Esophagus squamous epithelium (tissue), 5 donors: ENCODE measurements at regions not wholly inside any gene's neighbourhood (a gene's known extent, or its start where the extent isn't known, plus 50 kb on each side); places are given as distances from the start of the nearest gene placed in this dataset.

Experiments
- DNase-seq: peaks from one replicate; lab custom pipeline; 2025; lab: John Stamatoyannopoulos, UW
- H3K27ac ChIP-seq, 4 donors: fragments of 200-600 bp; sonication (generic); one replicate each; pipeline ENCODE4 v1.5.1; 2016 to 2019; ENCODE audit warnings: mild to moderate bottlenecking in 1 of 4
- H3K27me3 ChIP-seq, 4 donors: fragments of 200-600 bp; sonication (generic); 1 replicate in 3 of 4; 2 replicates in 1 of 4; pipeline versions ENCODE4 v1.5.1 to v1.6.0; 2017 to 2021; ENCODE audit warnings: antibody characterized with exemption in 1 of 4
- H3K36me3 ChIP-seq, 3 donors: fragments of 200-600 bp; sonication (generic); one replicate each; pipeline ENCODE4 v1.5.1; 2016 to 2019
- H3K4me1 ChIP-seq, 3 donors: fragments of 200-600 bp; sonication (generic); one replicate each; pipeline ENCODE4 v1.5.1; 2017 to 2019
- H3K4me3 ChIP-seq, 4 donors: fragments of 200-600 bp; sonication (generic); 1 replicate in 3 of 4; 2 replicates in 1 of 4; pipeline ENCODE4 v1.5.1; 2016 to 2019; ENCODE audit warnings: mild to moderate bottlenecking in 2 of 4, moderate library complexity in 1 of 4
- H3K9me3 ChIP-seq, 3 donors: fragments of 200-600 bp; sonication (generic); one replicate each; pipeline ENCODE4 v1.5.1; 2016 to 2019
- POLR2A ChIP-seq, 4 donors: fragments of 450-650 bp; IDR thresholded peaks; one replicate each; pipeline ENCODE4 v1.6.1; 2017; ENCODE audit warnings: antibody characterized with exemption in 4 of 4, mild to moderate bottlenecking in 4 of 4, moderate library complexity in 3 of 4
- WGBS, 2 donors: methylation state at CpG; one replicate each; pipeline ENCODE4 v1.1.5; 2018; 5-methylcytosine and 5-hydroxymethylcytosine counted together
- intact Hi-C: fragments of 100-400 bp; cut with DNase I; formaldehyde crosslinking; loops from one replicate; pipeline ENCODE4 v1.15.0; 2022
- TF ChIP-seq, protein P1 (sequence below), 6 experiments: fragments of 450-650 bp in 4 of 6; fragments of 200-600 bp in 2 of 6; sonication (generic) in 2 of 6; IDR thresholded peaks; one replicate each; pipeline ENCODE4 v1.5.1; 2016 to 2019; ENCODE audit warnings: antibody characterized with exemption in 6 of 6, mild to moderate bottlenecking in 4 of 6, moderate library complexity in 4 of 6
- donor health status: DM: yes; HTN: yes; CAD: no.

DNA sequence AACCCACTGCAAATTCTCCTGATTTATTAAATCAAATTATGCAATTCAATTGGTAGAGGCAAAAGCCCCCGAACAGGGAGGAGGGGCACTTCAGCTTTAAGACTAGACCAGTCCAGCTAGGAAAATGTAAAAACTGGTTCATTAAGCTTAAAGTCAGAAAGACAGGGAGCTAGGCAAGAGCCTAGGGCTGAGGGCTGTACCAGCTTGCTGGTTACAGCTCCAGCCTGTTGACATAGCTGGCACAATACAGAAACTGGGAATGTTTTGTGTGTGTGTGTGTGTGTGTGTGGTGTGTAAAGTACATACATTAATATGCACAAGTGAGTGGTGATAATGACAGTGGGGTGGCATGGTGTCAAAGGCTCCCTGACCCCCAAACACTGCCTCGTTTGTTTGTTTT, 307.0 kb upstream of the CELF4 start:
- H3K4me1 ChIP-seq: no peaks in the 10 kb centered on the region
- no peak for TF ChIP-seq POLR2A (IDR thresholded peaks at IDR 0.05)
- TF ChIP-seq, protein P1, sequence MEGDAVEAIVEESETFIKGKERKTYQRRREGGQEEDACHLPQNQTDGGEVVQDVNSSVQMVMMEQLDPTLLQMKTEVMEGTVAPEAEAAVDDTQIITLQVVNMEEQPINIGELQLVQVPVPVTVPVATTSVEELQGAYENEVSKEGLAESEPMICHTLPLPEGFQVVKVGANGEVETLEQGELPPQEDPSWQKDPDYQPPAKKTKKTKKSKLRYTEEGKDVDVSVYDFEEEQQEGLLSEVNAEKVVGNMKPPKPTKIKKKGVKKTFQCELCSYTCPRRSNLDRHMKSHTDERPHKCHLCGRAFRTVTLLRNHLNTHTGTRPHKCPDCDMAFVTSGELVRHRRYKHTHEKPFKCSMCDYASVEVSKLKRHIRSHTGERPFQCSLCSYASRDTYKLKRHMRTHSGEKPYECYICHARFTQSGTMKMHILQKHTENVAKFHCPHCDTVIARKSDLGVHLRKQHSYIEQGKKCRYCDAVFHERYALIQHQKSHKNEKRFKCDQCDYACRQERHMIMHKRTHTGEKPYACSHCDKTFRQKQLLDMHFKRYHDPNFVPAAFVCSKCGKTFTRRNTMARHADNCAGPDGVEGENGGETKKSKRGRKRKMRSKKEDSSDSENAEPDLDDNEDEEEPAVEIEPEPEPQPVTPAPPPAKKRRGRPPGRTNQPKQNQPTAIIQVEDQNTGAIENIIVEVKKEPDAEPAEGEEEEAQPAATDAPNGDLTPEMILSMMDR (IDR thresholded peaks at IDR 0.05): no peak
- no peaks in the 10 kb centered on the region for H3K9me3 ChIP-seq
- H3K27ac ChIP-seq: no peak overlapping the region
- DNase-seq: no peak
- intact Hi-C loops: no loop called here
- H3K4me3 ChIP-seq: no peak overlapping the region
- H3K27me3 ChIP-seq: no peaks in the 10 kb centered on the region
- WGBS, 2 donors: 38 to 39% methylated on average over 2 of the region's 2 CpGs
- no peaks in the 10 kb centered on the region for H3K36me3 ChIP-seq

GRCh38 chr18:37871561-37871960, 306.0 kb upstream of the CELF4 start:
- no peak overlapping the region for H3K27ac ChIP-seq
- no peaks in the 10 kb centered on the region for H3K9me3 ChIP-seq
- intact Hi-C loops: no loop called here
- no peak overlapping the region for H3K4me3 ChIP-seq
- 47% methylated on average over 1 of the region's 1 CpG; no CpG with 5 or more reads in 1 of the 2 donors for WGBS, 2 donors
- DNase-seq: no peak
- H3K4me1 ChIP-seq: no peaks in the 10 kb centered on the region
- no peak for TF ChIP-seq POLR2A (IDR thresholded peaks at IDR 0.05)
- TF ChIP-seq, protein P1 (IDR thresholded peaks at IDR 0.05): no peak
- H3K27me3 ChIP-seq: no peaks in the 10 kb centered on the region
- H3K36me3 ChIP-seq: no peaks in the 10 kb centered on the region

GRCh38 chr18:37869051-37869450, 303.5 kb upstream of the CELF4 start:
- no peak for TF ChIP-seq POLR2A (IDR thresholded peaks at IDR 0.05)
- TF ChIP-seq, protein P1 (IDR thresholded peaks at IDR 0.05): no peak
- intact Hi-C loops: no loop called here
- DNase-seq: no peak
- no peaks in the 10 kb centered on the region for H3K4me1 ChIP-seq
- no peak overlapping the region for H3K27ac ChIP-seq
- no peaks in the 10 kb centered on the region for H3K27me3 ChIP-seq
- H3K4me3 ChIP-seq: no peak overlapping the region
- H3K9me3 ChIP-seq: no peaks in the 10 kb centered on the region
- no peaks in the 10 kb centered on the region for H3K36me3 ChIP-seq
- 75 to 80% methylated on average over 2 of the region's 2 CpGs for WGBS, 2 donors

DNA sequence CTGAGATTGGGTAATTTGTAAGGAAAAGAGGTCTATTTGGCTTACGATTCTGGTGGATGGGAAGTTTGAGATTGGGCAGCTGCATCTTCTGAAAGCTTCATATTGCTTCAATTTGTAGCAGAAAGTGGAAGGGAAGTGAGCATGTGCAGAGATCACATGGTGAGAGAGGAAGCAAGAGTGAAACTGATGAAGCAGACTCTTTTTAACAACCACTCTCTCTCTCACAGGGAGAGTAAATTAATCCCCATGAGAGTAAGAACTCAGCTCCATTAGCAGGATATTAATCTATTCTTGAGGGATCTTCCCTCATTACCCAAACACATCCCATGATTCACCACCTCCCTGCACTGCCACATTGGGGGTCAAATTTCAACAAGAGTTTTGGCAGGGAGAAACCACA, 298.5 kb upstream of the CELF4 start:
- TF ChIP-seq, protein P1 (IDR thresholded peaks at IDR 0.05): no peak
- no peak for TF ChIP-seq POLR2A (IDR thresholded peaks at IDR 0.05)
- H3K27me3 ChIP-seq: no peaks in the 10 kb centered on the region
- intact Hi-C loops: no loop called here
- no peak overlapping the region for H3K4me3 ChIP-seq
- H3K36me3 ChIP-seq: no peaks in the 10 kb centered on the region
- H3K27ac ChIP-seq: no peak overlapping the region
- no peaks in the 10 kb centered on the region for H3K9me3 ChIP-seq
- WGBS, 2 donors: 83 to 89% methylated on average over 1 of the region's 1 CpG
- no peaks in the 10 kb centered on the region for H3K4me1 ChIP-seq
- DNase-seq: no peak

- Histone ChIP-seq H3K27ac (no peak overlapping the region), H3K36me3 (no peaks in the 10 kb centered on the region), H3K9me3 (no peaks in the 10 kb centered on the region), H3K27me3 (no peaks in the 10 kb centered on the region), H3K4me3 (no peak overlapping the region), H3K4me1 (no peaks in the 10 kb centered on the region)
- DNase-seq: no peak
- intact Hi-C loops: no loop called here
- WGBS, 2 donors: 64 to 70% methylated on average over 2 of the region's 2 CpGs
- no peak for TF ChIP-seq POLR2A (IDR thresholded peaks at IDR 0.05)
- TF ChIP-seq, protein P1 (IDR thresholded peaks at IDR 0.05): no peak
Measured at GRCh38 chr18:37861981-37862380, 296.4 kb upstream of the CELF4 start.
